NB4 (cell line): ENCODE measurements at regions not wholly inside any gene's neighbourhood (a gene's known extent, or its start where the extent isn't known, plus 50 kb on each side); places are given as distances from the start of the nearest gene placed in this dataset.

Source experiments
- POLR2A ChIP-seq: IDR thresholded peaks from 2 replicates; pipeline ENCODE4 v1.6.1; 2011; ENCODE audit warnings: mild to moderate bottlenecking; ENCODE audit not compliant: insufficient read length; ENCODE audit errors: extremely low read depth
- TF ChIP-seq, protein P1 (sequence below): IDR thresholded peaks from one replicate; pipeline ENCODE4 v1.5.1; 2012; ENCODE audit warnings: low read depth, low read length

DNA sequence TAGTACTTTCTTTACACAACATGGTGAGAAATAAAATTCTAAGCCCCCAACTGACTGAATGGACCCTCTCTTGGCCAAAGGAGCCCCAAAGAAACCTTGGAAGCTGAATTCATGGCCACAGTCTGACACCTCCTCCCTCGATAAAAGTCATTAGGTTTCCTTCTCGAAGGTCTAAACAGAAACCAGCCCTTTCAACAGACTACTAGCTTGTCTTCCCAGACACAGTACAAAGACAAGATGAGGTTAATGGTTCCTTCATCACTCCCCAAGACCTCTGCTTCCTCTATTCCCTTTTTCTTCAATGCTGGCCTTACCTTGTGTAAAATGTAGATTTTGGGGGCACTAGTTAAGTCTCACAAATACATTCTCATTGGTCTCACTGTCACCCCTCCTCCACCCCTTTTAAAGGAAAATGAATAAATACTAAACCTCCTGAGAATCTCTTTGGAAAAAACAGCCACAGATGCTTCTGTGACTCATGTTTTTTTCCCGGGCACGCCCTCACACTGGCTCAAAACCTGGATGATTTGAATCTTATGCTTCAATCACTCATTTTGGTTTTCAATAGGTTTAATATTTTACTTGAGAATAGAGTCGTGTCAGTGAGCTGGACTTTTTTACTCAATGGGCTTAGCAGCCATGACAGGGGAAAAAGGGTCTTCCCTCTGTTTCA, 65.8 kb upstream of the MED4 start:
- TF ChIP-seq POLR2A, result no peak
- TF ChIP-seq, protein P1, sequence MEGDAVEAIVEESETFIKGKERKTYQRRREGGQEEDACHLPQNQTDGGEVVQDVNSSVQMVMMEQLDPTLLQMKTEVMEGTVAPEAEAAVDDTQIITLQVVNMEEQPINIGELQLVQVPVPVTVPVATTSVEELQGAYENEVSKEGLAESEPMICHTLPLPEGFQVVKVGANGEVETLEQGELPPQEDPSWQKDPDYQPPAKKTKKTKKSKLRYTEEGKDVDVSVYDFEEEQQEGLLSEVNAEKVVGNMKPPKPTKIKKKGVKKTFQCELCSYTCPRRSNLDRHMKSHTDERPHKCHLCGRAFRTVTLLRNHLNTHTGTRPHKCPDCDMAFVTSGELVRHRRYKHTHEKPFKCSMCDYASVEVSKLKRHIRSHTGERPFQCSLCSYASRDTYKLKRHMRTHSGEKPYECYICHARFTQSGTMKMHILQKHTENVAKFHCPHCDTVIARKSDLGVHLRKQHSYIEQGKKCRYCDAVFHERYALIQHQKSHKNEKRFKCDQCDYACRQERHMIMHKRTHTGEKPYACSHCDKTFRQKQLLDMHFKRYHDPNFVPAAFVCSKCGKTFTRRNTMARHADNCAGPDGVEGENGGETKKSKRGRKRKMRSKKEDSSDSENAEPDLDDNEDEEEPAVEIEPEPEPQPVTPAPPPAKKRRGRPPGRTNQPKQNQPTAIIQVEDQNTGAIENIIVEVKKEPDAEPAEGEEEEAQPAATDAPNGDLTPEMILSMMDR, result no peak
